ENCODE measurements at regions not wholly inside any gene's neighbourhood (a gene's known extent, or its start where the extent isn't known, plus 50 kb on each side); places are given as distances from the start of the nearest gene placed in this dataset.

DNA sequence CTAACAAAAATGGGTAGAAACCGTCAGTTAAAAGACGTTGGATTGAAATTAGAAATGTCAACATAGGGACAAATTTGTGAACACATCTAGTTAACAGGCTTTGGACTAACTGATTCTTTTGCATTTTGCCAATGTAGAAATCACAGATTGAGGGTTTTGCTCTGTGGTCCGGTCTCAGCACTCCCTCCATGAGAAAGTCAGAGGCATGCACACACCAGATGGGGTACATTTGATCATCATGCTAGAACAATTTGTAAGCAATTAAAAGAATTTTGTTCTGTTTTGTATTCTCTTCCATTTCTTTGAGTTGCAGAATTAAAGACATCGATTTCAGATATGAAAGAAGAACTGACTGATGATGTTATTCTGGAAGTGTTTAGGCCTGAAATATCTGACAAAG, 179.1 kb upstream of the CCDC68 start:
- DNase-seq (no peak), ATAC-seq (replicated peaks in 1 of 2) (no peak)
- Mint-ChIP-seq H3K9me3 (peaks cover 0 to 3% of the 10 kb centered on the region in 2 donors), H3K27me3 (ENCODE audit: low read depth) (no peaks in the 10 kb centered on the region), H3K4me1 (ENCODE audit: low read depth) (no peaks in the 10 kb centered on the region), H3K36me3 (ENCODE audit: insufficient read depth in 2 of 2) (no peaks in the 10 kb centered on the region), H3K4me3 (no peak overlapping the region), H3K27ac (no peak overlapping the region)

DNA sequence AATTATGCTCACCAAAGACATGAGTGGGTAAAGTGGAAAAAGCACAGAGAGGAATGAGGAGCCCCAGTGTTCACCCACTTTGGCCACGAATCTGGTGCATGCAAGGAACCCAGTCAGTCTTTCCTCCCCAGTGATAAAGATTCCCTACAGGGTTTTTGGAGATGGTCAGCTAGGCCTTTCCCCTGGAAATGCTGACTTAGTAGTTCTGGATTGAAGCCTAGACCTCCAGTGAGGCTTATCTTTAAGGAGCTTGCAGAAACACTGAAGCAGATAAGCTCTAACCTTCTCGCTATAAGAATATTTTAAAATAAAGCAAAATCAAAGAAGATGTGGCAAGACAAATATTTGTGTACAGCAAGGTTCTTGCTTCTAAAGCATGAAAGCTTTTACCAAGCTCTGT, 178.3 kb upstream of the CCDC68 start:
- Mint-ChIP-seq H3K9me3 (peaks cover 0 to 3% of the 10 kb centered on the region in 2 donors), H3K36me3 (ENCODE audit: insufficient read depth in 2 of 2) (no peaks in the 10 kb centered on the region), H3K27me3 (ENCODE audit: low read depth) (no peaks in the 10 kb centered on the region), H3K27ac (no peak overlapping the region), H3K4me1 (ENCODE audit: low read depth) (no peaks in the 10 kb centered on the region), H3K4me3 (no peak overlapping the region)
- DNase-seq (no peak), ATAC-seq (replicated peaks in 1 of 2) (no peak)

DNA sequence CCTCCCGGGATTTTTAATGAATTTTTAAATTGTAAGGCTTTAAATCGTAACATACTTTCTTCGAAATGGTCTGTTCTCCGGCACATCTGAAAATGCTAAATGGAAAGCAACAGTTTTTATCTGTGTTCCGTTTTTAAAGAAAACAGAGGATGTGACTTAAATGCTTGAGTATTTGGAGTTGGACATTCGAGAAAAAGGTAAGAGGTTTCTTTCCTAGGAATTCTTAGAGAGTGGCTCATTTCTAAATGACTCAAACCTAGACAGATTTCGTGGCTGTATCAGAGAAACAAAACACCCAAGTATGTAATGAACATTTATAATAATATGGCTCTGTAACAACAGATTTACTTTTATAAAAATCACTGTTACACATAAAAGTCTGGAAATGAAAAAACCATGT, 177.6 kb upstream of the CCDC68 start:
- no peak for DNase-seq
- Mint-ChIP-seq H3K36me3 (ENCODE audit: insufficient read depth in 2 of 2) (no peaks in the 10 kb centered on the region), H3K9me3 (no peaks in the 10 kb centered on the region), H3K4me1 (ENCODE audit: low read depth) (no peaks in the 10 kb centered on the region), H3K27ac (no peak overlapping the region), H3K4me3 (no peak overlapping the region), H3K27me3 (ENCODE audit: low read depth) (no peaks in the 10 kb centered on the region)
- ATAC-seq (replicated peaks in 1 of 2) = no peak

- Mint-ChIP-seq H3K9me3 (no peaks in the 10 kb centered on the region), H3K4me3 (no peak overlapping the region), H3K36me3 (ENCODE audit: insufficient read depth in 2 of 2) (no peaks in the 10 kb centered on the region), H3K27ac (no peak overlapping the region), H3K27me3 (ENCODE audit: low read depth) (no peaks in the 10 kb centered on the region), H3K4me1 (ENCODE audit: low read depth) (no peaks in the 10 kb centered on the region)
- DNase-seq (no peak), ATAC-seq (replicated peaks in 1 of 2) (no peak)
Measured at GRCh38 chr18:55136258-55136657, 177.0 kb upstream of the CCDC68 start.

- no peaks in the 10 kb centered on the region for H3K9me3 Mint-ChIP-seq
- no peak for ATAC-seq (replicated peaks in 1 of 2)
- DNase-seq = no peak
- H3K36me3 Mint-ChIP-seq (ENCODE audit: insufficient read depth in 2 of 2) = no peaks in the 10 kb centered on the region
- H3K27ac Mint-ChIP-seq = no peak overlapping the region
- no peaks in the 10 kb centered on the region for H3K27me3 Mint-ChIP-seq (ENCODE audit: low read depth)
- no peaks in the 10 kb centered on the region for H3K4me1 Mint-ChIP-seq (ENCODE audit: low read depth)
- no peak overlapping the region for H3K4me3 Mint-ChIP-seq
Measured at GRCh38 chr18:55133378-55133777, 174.1 kb upstream of the CCDC68 start.

GRCh38 chr18:55128437-55128836, 169.2 kb upstream of the CCDC68 start:
- Mint-ChIP-seq H3K27me3 (ENCODE audit: low read depth) (no peaks in the 10 kb centered on the region), H3K36me3 (ENCODE audit: insufficient read depth in 2 of 2) (no peaks in the 10 kb centered on the region), H3K27ac (no peak overlapping the region), H3K4me3 (no peak overlapping the region), H3K4me1 (ENCODE audit: low read depth) (no peaks in the 10 kb centered on the region), H3K9me3 (peaks cover 3 to 4% of the 10 kb centered on the region in 2 donors)
- ATAC-seq (replicated peaks in 1 of 2) (no peak), DNase-seq (no peak)

GRCh38 chr18:55124078-55124763, 165.0 kb upstream of the CCDC68 start:
- Mint-ChIP-seq H3K9me3 (peaks cover 4 to 5% of the 10 kb centered on the region in 2 donors), H3K4me3 (no peak overlapping the region), H3K4me1 (ENCODE audit: low read depth) (no peaks in the 10 kb centered on the region), H3K36me3 (ENCODE audit: insufficient read depth in 2 of 2) (no peaks in the 10 kb centered on the region), H3K27ac (no peak overlapping the region), H3K27me3 (ENCODE audit: low read depth) (no peaks in the 10 kb centered on the region)
- DNase-seq (no peak), ATAC-seq (replicated peaks in 1 of 2) (no peak)

DNA sequence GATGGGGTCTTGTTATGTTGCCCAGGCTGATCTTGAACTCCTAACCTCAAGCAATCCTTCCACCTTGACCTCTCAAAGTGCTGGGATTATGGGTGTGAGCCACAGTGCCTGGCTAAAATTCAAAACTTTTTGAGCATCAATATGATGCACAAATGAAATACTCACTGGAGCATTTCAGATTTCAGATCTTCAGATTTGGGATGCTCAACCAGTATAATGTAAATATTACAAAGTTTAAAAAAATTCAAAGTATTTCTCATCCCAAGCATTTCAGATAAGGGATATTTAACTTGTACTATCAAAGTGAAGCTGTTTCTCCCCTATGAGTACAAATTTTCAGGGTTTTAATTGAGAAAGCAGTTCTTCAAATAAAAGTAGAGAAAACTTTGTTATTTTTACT, 164.1 kb upstream of the CCDC68 start:
- Mint-ChIP-seq H3K27ac (no peak overlapping the region), H3K4me1 (ENCODE audit: low read depth) (no peaks in the 10 kb centered on the region), H3K27me3 (ENCODE audit: low read depth) (no peaks in the 10 kb centered on the region), H3K4me3 (no peak overlapping the region), H3K9me3 (peaks cover 4 to 5% of the 10 kb centered on the region in 2 donors), H3K36me3 (ENCODE audit: insufficient read depth in 2 of 2) (no peaks in the 10 kb centered on the region)
- DNase-seq (no peak), ATAC-seq (replicated peaks in 1 of 2) (no peak)

- Mint-ChIP-seq H3K27me3 (ENCODE audit: low read depth) (no peaks in the 10 kb centered on the region), H3K36me3 (ENCODE audit: insufficient read depth in 2 of 2) (no peaks in the 10 kb centered on the region), H3K4me3 (no peak overlapping the region), H3K27ac (no peak overlapping the region), H3K4me1 (ENCODE audit: low read depth) (no peaks in the 10 kb centered on the region), H3K9me3 (peaks cover 0 to 2% of the 10 kb centered on the region in 2 donors)
- DNase-seq (no peak), ATAC-seq (replicated peaks in 1 of 2) (no peak)
Measured at GRCh38 chr18:55121397-55122170, 162.3 kb upstream of the CCDC68 start.

DNA sequence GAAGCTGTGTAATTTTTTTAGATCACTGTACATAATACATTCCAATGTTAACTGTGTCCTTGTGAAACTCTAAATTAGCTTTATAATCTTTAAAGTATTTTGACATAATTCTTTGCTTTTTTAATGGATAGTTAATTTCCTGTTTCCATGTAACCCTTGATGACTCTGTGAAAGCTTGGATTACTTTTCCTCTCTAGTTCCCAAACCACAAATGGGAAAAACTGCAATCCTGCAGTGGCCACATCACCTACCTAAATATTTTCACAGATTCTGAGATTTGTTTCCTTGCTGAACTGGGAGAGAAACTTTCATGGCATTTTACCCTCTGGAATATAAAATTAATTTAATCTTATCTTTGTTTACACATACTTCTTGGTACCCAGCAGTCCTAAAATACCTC, 161.6 kb upstream of the CCDC68 start:
- peaks cover 0 to 2% of the 10 kb centered on the region in 2 donors for H3K9me3 Mint-ChIP-seq
- ATAC-seq (replicated peaks in 1 of 2) (no peak), DNase-seq (no peak)
- no peaks in the 10 kb centered on the region for H3K4me1 Mint-ChIP-seq (ENCODE audit: low read depth)
- H3K27me3 Mint-ChIP-seq (ENCODE audit: low read depth) = no peaks in the 10 kb centered on the region
- no peaks in the 10 kb centered on the region for H3K36me3 Mint-ChIP-seq (ENCODE audit: insufficient read depth in 2 of 2)
- no peak overlapping the region for H3K27ac Mint-ChIP-seq
- no peak overlapping the region for H3K4me3 Mint-ChIP-seq

GRCh38 chr18:55119434-55119833, 160.2 kb upstream of the CCDC68 start:
- H3K27ac Mint-ChIP-seq = no peak overlapping the region
- H3K27me3 Mint-ChIP-seq (ENCODE audit: low read depth) = no peaks in the 10 kb centered on the region
- H3K4me1 Mint-ChIP-seq (ENCODE audit: low read depth) = no peaks in the 10 kb centered on the region
- H3K36me3 Mint-ChIP-seq (ENCODE audit: insufficient read depth in 2 of 2) = no peaks in the 10 kb centered on the region
- H3K9me3 Mint-ChIP-seq = peaks cover 0 to 2% of the 10 kb centered on the region in 2 donors
- H3K4me3 Mint-ChIP-seq = no peak overlapping the region
- no peak for DNase-seq
- no peak for ATAC-seq (replicated peaks in 1 of 2)

DNA sequence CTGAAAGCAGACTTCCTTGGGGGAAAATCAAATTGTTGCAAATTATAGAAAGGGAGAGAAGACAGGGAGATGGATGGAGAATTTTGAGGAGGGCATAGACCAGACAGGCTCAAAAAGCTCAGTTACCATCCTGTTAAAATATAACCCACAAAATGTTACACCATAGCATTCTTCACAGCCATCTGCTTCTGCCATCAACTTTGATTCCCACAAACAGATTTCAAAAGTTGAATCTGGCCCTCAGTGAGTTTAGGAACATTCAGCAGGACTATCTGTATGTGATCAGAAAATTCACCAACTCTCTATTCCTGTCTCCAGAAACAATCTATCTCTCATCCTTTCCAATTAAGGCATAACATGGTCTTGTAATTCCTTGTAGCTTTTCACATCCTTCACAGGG, 159.8 kb upstream of the CCDC68 start:
- H3K27ac Mint-ChIP-seq = no peak overlapping the region
- no peaks in the 10 kb centered on the region for H3K36me3 Mint-ChIP-seq (ENCODE audit: insufficient read depth in 2 of 2)

DNA sequence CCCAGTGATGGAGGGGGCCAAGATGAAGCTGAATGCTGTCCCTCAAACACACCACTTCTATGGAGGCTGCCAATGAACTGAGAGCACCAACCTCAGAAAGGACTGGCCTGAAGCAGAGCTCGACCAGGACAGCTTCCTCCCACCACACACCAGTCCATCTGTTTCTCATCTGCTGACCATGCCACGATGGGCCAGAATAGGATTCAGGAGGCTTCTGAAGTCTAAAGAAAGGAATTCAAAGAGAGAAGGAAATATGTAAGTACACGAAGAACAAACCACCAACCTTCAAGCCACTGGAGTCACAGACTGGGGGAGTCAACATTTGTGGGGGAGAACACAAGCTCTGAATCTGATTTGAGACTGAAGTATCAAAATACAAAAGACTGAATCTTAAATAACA, 157.6 kb upstream of the CCDC68 start:
- no peak overlapping the region for H3K4me3 Mint-ChIP-seq
- no peak overlapping the region for H3K27ac Mint-ChIP-seq
- DNase-seq (no peak), ATAC-seq (replicated peaks in 1 of 2) (no peak)
- no peaks in the 10 kb centered on the region for H3K27me3 Mint-ChIP-seq (ENCODE audit: low read depth)
- H3K9me3 Mint-ChIP-seq = peaks cover 0 to 2% of the 10 kb centered on the region in 2 donors
- H3K4me1 Mint-ChIP-seq (ENCODE audit: low read depth) = no peaks in the 10 kb centered on the region
- no peaks in the 10 kb centered on the region for H3K36me3 Mint-ChIP-seq (ENCODE audit: insufficient read depth in 2 of 2)

More for the DNA sequence above, 159.8 kb upstream of the CCDC68 start:
- peaks cover 0 to 2% of the 10 kb centered on the region in 2 donors for H3K9me3 Mint-ChIP-seq
- ATAC-seq (replicated peaks in 1 of 2) (no peak), DNase-seq (no peak)
- no peaks in the 10 kb centered on the region for H3K4me1 Mint-ChIP-seq (ENCODE audit: low read depth)
- no peaks in the 10 kb centered on the region for H3K27me3 Mint-ChIP-seq (ENCODE audit: low read depth)
- H3K4me3 Mint-ChIP-seq = no peak overlapping the region

DNA sequence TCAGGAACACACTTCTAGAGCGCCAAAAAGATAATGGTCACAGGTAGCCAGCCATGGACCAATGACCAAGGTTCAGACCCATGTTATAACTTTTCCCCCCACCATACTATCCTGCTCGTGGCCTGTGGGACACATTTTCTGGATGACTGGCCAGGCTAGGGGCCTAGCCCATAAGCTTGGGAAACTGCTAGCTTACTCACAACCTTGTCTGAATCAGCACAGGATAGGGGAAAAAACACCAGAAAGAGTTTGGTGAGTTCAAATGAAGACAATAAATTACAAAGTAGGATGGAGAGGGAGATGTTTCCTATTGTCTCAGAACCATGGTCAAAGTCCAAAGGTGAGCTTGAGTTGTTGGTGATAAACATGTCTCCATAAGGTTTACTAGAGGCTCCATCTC, 156.3 kb upstream of the CCDC68 start:
- no peaks in the 10 kb centered on the region for H3K36me3 Mint-ChIP-seq (ENCODE audit: insufficient read depth in 2 of 2)

More for the DNA sequence above, 156.3 kb upstream of the CCDC68 start:
- H3K4me3 Mint-ChIP-seq = no peak overlapping the region
- peaks cover 0 to 2% of the 10 kb centered on the region in 2 donors for H3K9me3 Mint-ChIP-seq
- H3K27me3 Mint-ChIP-seq (ENCODE audit: low read depth) = peaks cover 7% of the 10 kb centered on the region
- ATAC-seq (replicated peaks in 1 of 2) (no peak), DNase-seq (no peak)
- no peak overlapping the region for H3K27ac Mint-ChIP-seq
- H3K4me1 Mint-ChIP-seq (ENCODE audit: low read depth) = no peaks in the 10 kb centered on the region

Data from activated T-cell treated with anti-CD3 and anti-CD28 coated beads, Interleukin-2, amount 50 U/mL, for 72 hours (primary cell).